OCI-LY3 (cell line): ENCODE measurements at regions not wholly inside any gene's neighbourhood (a gene's known extent, or its start where the extent isn't known, plus 50 kb on each side); places are given as distances from the start of the nearest gene placed in this dataset.

Experiments
- CTCF ChIP-seq: fragments of 200-600, 300-600 bp; sonication (generic); IDR thresholded peaks from 2 replicates; pipeline ENCODE4 v1.5.1; 2014; ENCODE audit warnings: antibody characterized with exemption, low read length, low read depth
- EZH2phosphoT487 ChIP-seq: fragments of 200-600 bp; shearing (Covaris generic); IDR thresholded peaks from 2 replicates; pipeline ENCODE4 v1.6.1; 2018; ENCODE audit warnings: antibody characterized with exemption, mixed run types, low read depth

GRCh38 chr11:29538339-29539036, 478.3 kb downstream of the KCNA4 start:
- TF ChIP-seq EZH2phosphoT487 (no peak), CTCF (no peak)
